OCI-LY3 (cell line): ENCODE measurements at regions not wholly inside any gene's neighbourhood (a gene's known extent, or its start where the extent isn't known, plus 50 kb on each side); places are given as distances from the start of the nearest gene placed in this dataset.
"Not testable (repeated sequence)": the region's sequence is repeated elsewhere in the genome, so short reads cannot be mapped to it uniquely, and the experiment has no call there.

Experiments used
- H2AFZ ChIP-seq: fragments of 200-600, 300-600 bp; shearing (Covaris generic); 2 replicates; pipeline ENCODE4 v1.6.0; 2014; ENCODE audit warnings: antibody characterized with exemption, low read depth, low read length
- H3K27ac ChIP-seq: fragments of 200-600, 300-600 bp; sonication (generic); 2 replicates; pipeline ENCODE4 v1.5.1; 2014; ENCODE audit warnings: mild to moderate bottlenecking, low read length, moderate library complexity, mixed read lengths
- H3K27me3 ChIP-seq: fragments of 200-600, 300-600 bp; sonication (generic); 2 replicates; pipeline ENCODE4 v1.6.1; 2014; ENCODE audit warnings: low read depth, low read length, mixed read lengths
- H3K36me3 ChIP-seq: fragments of 200-600, 300-600 bp; sonication (generic); replicated peaks from 2 replicates; pipeline ENCODE3; 2014; ENCODE audit warnings: low read depth, low read length, mixed read lengths
- H3K4me1 ChIP-seq: fragments of 300-600, 200-600 bp; sonication (generic); 2 replicates; pipeline ENCODE4 v1.6.1; 2014; ENCODE audit warnings: low read length, mixed read lengths
- H3K4me2 ChIP-seq: fragments of 200-600, 300-600 bp; sonication (generic); 2 replicates; pipeline ENCODE4 v1.6.1; 2014; ENCODE audit warnings: low read length, mixed read lengths
- H3K4me3 ChIP-seq: fragments of 300-600, 200-600 bp; sonication (generic); 2 replicates; pipeline ENCODE4 v1.5.1; 2014; ENCODE audit warnings: antibody characterized with exemption, mild to moderate bottlenecking, low read length, moderate library complexity
- H3K79me2 ChIP-seq: fragments of 300-600, 200-600 bp; shearing (Covaris generic); 2 replicates; pipeline ENCODE4 v1.6.1; 2014; ENCODE audit warnings: mild to moderate bottlenecking, low read length, mixed read lengths
- H3K9ac ChIP-seq: fragments of 300-600, 200-600 bp; shearing (Covaris generic); 2 replicates; pipeline ENCODE4 v1.6.0; 2014; ENCODE audit warnings: mild to moderate bottlenecking, low read length, moderate library complexity
- H3K9me3 ChIP-seq: fragments of 200-600, 300-600 bp; shearing (Covaris generic); 2 replicates; pipeline ENCODE4 v1.6.1; 2014; ENCODE audit warnings: low read length, mixed read lengths; ENCODE audit not compliant: insufficient read depth
- H4K20me1 ChIP-seq: fragments of 200-600, 300-600 bp; sonication (generic); 2 replicates; pipeline ENCODE4 v1.6.1; 2016; ENCODE audit warnings: low read length, mixed read lengths; ENCODE audit not compliant: insufficient read depth
- CTCF ChIP-seq: fragments of 200-600, 300-600 bp; sonication (generic); IDR thresholded peaks from 2 replicates; pipeline ENCODE4 v1.5.1; 2014; ENCODE audit warnings: antibody characterized with exemption, low read length, low read depth
- EZH2phosphoT487 ChIP-seq: fragments of 200-600 bp; shearing (Covaris generic); IDR thresholded peaks from 2 replicates; pipeline ENCODE4 v1.6.1; 2018; ENCODE audit warnings: antibody characterized with exemption, mixed run types, low read depth

DNA sequence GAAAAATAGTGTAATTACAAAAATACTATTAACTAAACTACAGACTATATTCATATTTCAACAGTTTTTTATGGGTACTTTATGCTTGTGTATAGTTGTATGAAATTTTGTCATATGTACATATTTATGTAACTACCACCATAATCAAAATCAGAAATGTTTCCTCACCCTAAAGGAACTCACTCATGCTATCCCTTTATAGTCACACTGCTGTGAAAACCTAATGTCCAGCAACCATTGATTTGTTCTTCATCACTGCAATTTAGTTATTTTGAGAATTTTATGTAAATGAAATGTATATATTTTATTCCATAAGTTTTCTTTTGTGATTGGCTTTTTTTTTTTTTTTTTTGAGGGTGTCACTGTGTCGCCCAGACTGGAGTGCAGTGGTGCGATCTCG lies 278.9 kb upstream of the SLC16A7 start:
- no peaks in the 10 kb centered on the region for H3K36me3 ChIP-seq

GRCh38 chr12:59316354-59316753 lies 279.5 kb upstream of the SLC16A7 start:
- H3K79me2 ChIP-seq, H3K4me1 ChIP-seq, H3K9ac ChIP-seq, H2AFZ ChIP-seq, H3K36me3 ChIP-seq, H3K27me3 ChIP-seq, H3K27ac ChIP-seq, H4K20me1 ChIP-seq, H3K4me2 ChIP-seq, H3K4me3 ChIP-seq, H3K9me3 ChIP-seq: not testable (repeated sequence)

More for the DNA sequence above, 278.9 kb upstream of the SLC16A7 start:
- Histone ChIP-seq H3K79me2 (no peaks in the 10 kb centered on the region), H3K9me3 (no peaks in the 10 kb centered on the region), H3K27ac (no peak overlapping the region), H2AFZ (no peak overlapping the region), H3K4me1 (no peaks in the 10 kb centered on the region), H3K9ac (no peak overlapping the region), H3K27me3 (no peaks in the 10 kb centered on the region), H3K4me2 (no peak overlapping the region), H3K4me3 (no peak overlapping the region), H4K20me1 (no peaks in the 10 kb centered on the region)
- TF ChIP-seq EZH2phosphoT487 (no peak), CTCF (no peak)

DNA sequence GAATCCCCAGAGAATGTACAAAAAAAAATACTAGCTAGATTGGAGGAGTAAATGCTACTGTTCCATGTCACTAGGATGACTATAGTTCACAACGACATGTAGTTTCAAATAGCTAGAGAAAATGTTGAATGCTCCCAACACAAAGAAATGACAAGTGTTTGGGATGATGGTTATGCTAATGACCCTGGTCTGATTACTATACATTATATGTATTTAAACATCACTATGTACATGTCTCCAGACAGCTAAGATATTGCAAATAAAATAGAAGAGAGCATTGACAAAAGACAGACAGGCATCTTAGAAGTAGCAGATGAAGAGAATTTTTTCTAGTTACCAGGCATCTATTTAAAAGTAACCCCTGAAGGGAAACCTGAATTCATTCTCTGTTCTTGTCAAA lies 281.6 kb upstream of the SLC16A7 start:
- no peak overlapping the region for H3K9ac ChIP-seq
- H3K4me3 ChIP-seq: no peak overlapping the region
- H3K27ac ChIP-seq: no peak overlapping the region
- H2AFZ ChIP-seq: no peak overlapping the region
- H3K9me3 ChIP-seq: no peaks in the 10 kb centered on the region
- H4K20me1 ChIP-seq: no peaks in the 10 kb centered on the region
- H3K79me2 ChIP-seq: no peaks in the 10 kb centered on the region
- H3K27me3 ChIP-seq: no peaks in the 10 kb centered on the region
- no peak for TF ChIP-seq CTCF
- no peak for TF ChIP-seq EZH2phosphoT487
- no peak overlapping the region for H3K4me2 ChIP-seq
- H3K36me3 ChIP-seq: no peaks in the 10 kb centered on the region
- H3K4me1 ChIP-seq: no peaks in the 10 kb centered on the region

DNA sequence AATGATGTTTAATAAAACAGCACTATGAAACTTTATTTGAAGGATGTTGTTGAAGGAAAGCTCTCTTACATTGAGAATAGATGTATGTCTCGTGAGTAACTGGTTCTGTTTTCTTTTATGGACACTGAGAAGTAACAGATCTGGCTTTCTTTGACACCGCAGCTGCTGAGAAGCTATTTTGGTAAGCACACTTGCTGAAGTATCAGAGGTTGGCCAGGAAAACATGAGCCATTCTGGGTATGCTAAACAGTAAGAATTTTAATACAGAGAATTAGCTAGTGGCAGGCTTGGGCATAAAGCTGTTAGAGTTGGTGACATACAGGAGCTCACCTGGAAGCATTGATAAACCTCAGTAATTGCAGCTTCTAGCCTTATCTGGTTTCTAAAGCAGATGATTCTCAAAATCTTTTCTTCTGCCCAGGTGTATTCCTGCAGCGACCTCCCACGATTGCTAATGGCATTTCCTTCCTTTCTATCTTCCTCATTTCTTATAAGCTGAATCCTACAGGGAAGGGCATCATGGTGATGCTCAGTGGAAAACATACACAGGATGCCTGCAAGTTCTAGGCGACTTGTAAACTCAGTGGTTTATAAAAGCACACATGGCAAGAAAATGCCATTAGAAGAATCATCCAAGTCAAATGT lies 291.6 kb upstream of the SLC16A7 start:
- H3K79me2 ChIP-seq: no peaks in the 10 kb centered on the region
- no peaks in the 10 kb centered on the region for H4K20me1 ChIP-seq
- H3K4me2 ChIP-seq: no peak overlapping the region
- H2AFZ ChIP-seq: no peak overlapping the region
- no peaks in the 10 kb centered on the region for H3K4me1 ChIP-seq
- no peak overlapping the region for H3K4me3 ChIP-seq
- no peaks in the 10 kb centered on the region for H3K27me3 ChIP-seq
- H3K36me3 ChIP-seq: no peaks in the 10 kb centered on the region
- no peaks in the 10 kb centered on the region for H3K9me3 ChIP-seq
- no peak overlapping the region for H3K27ac ChIP-seq
- TF ChIP-seq EZH2phosphoT487 (no peak), CTCF (no peak)
- H3K9ac ChIP-seq: no peak overlapping the region

GRCh38 chr12:59298296-59298695 lies 297.5 kb upstream of the SLC16A7 start:
- Histone ChIP-seq H3K4me3 (no peak overlapping the region), H3K9me3 (no peaks in the 10 kb centered on the region), H3K27ac (no peak overlapping the region), H2AFZ (no peak overlapping the region), H4K20me1 (no peaks in the 10 kb centered on the region), H3K36me3 (no peaks in the 10 kb centered on the region), H3K9ac (no peak overlapping the region), H3K4me1 (no peaks in the 10 kb centered on the region), H3K27me3 (no peaks in the 10 kb centered on the region), H3K4me2 (no peak overlapping the region), H3K79me2 (no peaks in the 10 kb centered on the region)
- TF ChIP-seq CTCF: no peak
